HTR-8/SVneo (cell line): ENCODE measurements at regions not wholly inside any gene's neighbourhood (a gene's known extent, or its start where the extent isn't known, plus 50 kb on each side); places are given as distances from the start of the nearest gene placed in this dataset.

Experiments used
- DNase-seq: peaks from one replicate; pipeline ENCODE4 v3.0.0; 2011; ENCODE audit warnings: low spot score, mixed read lengths; ENCODE audit not compliant: insufficient read length
- FAIRE-seq: peaks from 2 replicates; lab custom pipeline; 2011; peaks lifted over from hg19 to GRCh38; lab: Jason Lieb, UNC

- DNase-seq = no peak
- no peak for FAIRE-seq
Observed at GRCh38 chr7:91323626-91324158, 59.5 kb downstream of the FZD1 start.

- FAIRE-seq = no peak
- DNase-seq = no peak
Observed at GRCh38 chr7:91324663-91325062, 60.4 kb downstream of the FZD1 start.

- DNase-seq (no peak), FAIRE-seq (no peak)
Observed at GRCh38 chr7:91325726-91326125, 61.5 kb downstream of the FZD1 start.

GRCh38 chr7:91326516-91327199, 62.4 kb downstream of the FZD1 start:
- FAIRE-seq (no peak), DNase-seq (no peak)

GRCh38 chr7:91327346-91327745, 63.1 kb downstream of the FZD1 start:
- no peak for FAIRE-seq
- DNase-seq = no peak

GRCh38 chr7:91329571-91329970, 65.3 kb downstream of the FZD1 start:
- DNase-seq (no peak), FAIRE-seq (no peak)

GRCh38 chr7:91330191-91330808, 66.1 kb downstream of the FZD1 start:
- no peak for DNase-seq
- FAIRE-seq = no peak

GRCh38 chr7:91330866-91331265, 66.6 kb downstream of the FZD1 start:
- no peak for DNase-seq
- FAIRE-seq = no peak

- DNase-seq (no peak), FAIRE-seq (no peak)
Observed at GRCh38 chr7:91336106-91336505, 71.9 kb downstream of the FZD1 start.

GRCh38 chr7:91338226-91339020, 74.2 kb downstream of the FZD1 start:
- no peak for FAIRE-seq
- no peak for DNase-seq

- DNase-seq (no peak), FAIRE-seq (no peak)
Observed at GRCh38 chr7:91342346-91342745, 78.1 kb downstream of the FZD1 start.

- DNase-seq = no peak
- FAIRE-seq = no peak
Observed at GRCh38 chr7:91343420-91343960, 79.3 kb downstream of the FZD1 start.

GRCh38 chr7:91343996-91344629, 79.9 kb downstream of the FZD1 start:
- FAIRE-seq (no peak), DNase-seq (no peak)

- FAIRE-seq (no peak), DNase-seq (no peak)
Observed at GRCh38 chr7:91344911-91345310, 80.7 kb downstream of the FZD1 start.

- no peak for FAIRE-seq
- DNase-seq = no peak
Observed at GRCh38 chr7:91345449-91345848, 81.2 kb downstream of the FZD1 start.

- DNase-seq (no peak), FAIRE-seq (no peak)
Observed at GRCh38 chr7:91346426-91346825, 82.2 kb downstream of the FZD1 start.

- FAIRE-seq (no peak), DNase-seq (no peak)
Observed at GRCh38 chr7:91347290-91347689, 83.1 kb downstream of the FZD1 start.

GRCh38 chr7:91348711-91349110, 84.5 kb downstream of the FZD1 start:
- DNase-seq (no peak), FAIRE-seq (no peak)

GRCh38 chr7:91351374-91351773, 87.1 kb downstream of the FZD1 start:
- FAIRE-seq (no peak), DNase-seq (no peak)

- no peak for DNase-seq
- FAIRE-seq = no peak
Observed at GRCh38 chr7:91352091-91352490, 87.9 kb downstream of the FZD1 start.
